ENCODE measurements at regions not wholly inside any gene's neighbourhood (a gene's known extent, or its start where the extent isn't known, plus 50 kb on each side); places are given as distances from the start of the nearest gene placed in this dataset.
"Not testable (repeated sequence)": the region's sequence is repeated elsewhere in the genome, so short reads cannot be mapped to it uniquely, and the experiment has no call there.

DNA sequence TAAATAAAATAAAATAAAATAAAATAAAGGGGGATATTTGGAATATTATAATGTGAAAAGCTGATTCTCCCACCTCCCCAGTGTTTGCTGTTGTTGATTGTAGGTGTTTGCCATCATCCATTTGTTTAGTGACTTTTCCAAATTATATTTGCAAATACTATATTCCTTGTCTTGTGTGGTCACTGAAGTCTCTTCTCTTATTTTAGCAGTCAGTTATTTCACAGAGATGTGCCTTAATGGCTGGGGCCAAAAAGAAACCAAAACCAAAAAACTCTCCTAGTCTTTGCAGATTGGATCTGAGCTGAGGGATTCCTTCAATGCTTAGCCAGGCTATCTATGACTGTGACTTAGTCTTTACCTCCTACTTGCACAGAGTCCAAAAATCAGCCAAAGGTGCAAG lies 70.9 kb upstream of the ZNF169 start:
- DNase-seq (ENCODE audit: low read depth, low spot score) (no peak), ATAC-seq (no peak)
- Histone ChIP-seq H3K27me3 (ENCODE audit: control insufficient read depth, insufficient read depth, low read length) (no peaks in the 10 kb centered on the region), H3K36me3 (ENCODE audit: control insufficient read depth, insufficient read depth, low read length) (no peaks in the 10 kb centered on the region), H3K9me3 (ENCODE audit: control insufficient read depth, insufficient read depth, low read depth, low read length) (no peaks in the 10 kb centered on the region; the same call in 1 of the 2 replicates), H3K27ac (ENCODE audit: low read length) (no peak overlapping the region), H3K4me3 (ENCODE audit: low read depth in 2 of 2, low read length in 2 of 2) (no peak overlapping the region), H3K4me1 (ENCODE audit: control insufficient read depth, insufficient read depth, low read length) (no peaks in the 10 kb centered on the region)
- TF ChIP-seq, protein P1, sequence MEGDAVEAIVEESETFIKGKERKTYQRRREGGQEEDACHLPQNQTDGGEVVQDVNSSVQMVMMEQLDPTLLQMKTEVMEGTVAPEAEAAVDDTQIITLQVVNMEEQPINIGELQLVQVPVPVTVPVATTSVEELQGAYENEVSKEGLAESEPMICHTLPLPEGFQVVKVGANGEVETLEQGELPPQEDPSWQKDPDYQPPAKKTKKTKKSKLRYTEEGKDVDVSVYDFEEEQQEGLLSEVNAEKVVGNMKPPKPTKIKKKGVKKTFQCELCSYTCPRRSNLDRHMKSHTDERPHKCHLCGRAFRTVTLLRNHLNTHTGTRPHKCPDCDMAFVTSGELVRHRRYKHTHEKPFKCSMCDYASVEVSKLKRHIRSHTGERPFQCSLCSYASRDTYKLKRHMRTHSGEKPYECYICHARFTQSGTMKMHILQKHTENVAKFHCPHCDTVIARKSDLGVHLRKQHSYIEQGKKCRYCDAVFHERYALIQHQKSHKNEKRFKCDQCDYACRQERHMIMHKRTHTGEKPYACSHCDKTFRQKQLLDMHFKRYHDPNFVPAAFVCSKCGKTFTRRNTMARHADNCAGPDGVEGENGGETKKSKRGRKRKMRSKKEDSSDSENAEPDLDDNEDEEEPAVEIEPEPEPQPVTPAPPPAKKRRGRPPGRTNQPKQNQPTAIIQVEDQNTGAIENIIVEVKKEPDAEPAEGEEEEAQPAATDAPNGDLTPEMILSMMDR (IDR thresholded peaks at IDR 0.05): no peak
- TF ChIP-seq, protein P2, sequence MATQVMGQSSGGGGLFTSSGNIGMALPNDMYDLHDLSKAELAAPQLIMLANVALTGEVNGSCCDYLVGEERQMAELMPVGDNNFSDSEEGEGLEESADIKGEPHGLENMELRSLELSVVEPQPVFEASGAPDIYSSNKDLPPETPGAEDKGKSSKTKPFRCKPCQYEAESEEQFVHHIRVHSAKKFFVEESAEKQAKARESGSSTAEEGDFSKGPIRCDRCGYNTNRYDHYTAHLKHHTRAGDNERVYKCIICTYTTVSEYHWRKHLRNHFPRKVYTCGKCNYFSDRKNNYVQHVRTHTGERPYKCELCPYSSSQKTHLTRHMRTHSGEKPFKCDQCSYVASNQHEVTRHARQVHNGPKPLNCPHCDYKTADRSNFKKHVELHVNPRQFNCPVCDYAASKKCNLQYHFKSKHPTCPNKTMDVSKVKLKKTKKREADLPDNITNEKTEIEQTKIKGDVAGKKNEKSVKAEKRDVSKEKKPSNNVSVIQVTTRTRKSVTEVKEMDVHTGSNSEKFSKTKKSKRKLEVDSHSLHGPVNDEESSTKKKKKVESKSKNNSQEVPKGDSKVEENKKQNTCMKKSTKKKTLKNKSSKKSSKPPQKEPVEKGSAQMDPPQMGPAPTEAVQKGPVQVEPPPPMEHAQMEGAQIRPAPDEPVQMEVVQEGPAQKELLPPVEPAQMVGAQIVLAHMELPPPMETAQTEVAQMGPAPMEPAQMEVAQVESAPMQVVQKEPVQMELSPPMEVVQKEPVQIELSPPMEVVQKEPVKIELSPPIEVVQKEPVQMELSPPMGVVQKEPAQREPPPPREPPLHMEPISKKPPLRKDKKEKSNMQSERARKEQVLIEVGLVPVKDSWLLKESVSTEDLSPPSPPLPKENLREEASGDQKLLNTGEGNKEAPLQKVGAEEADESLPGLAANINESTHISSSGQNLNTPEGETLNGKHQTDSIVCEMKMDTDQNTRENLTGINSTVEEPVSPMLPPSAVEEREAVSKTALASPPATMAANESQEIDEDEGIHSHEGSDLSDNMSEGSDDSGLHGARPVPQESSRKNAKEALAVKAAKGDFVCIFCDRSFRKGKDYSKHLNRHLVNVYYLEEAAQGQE (IDR thresholded peaks at IDR 0.05; ENCODE audit: insufficient read depth in 1 of 2, low read depth in 2 of 2, low read length in 1 of 2): no peak
- intact Hi-C loops (cut with micrococcal nuclease; ENCODE audit: unreplicated experiment) (no loop called here), in situ Hi-C loops (cut with HindIII; ENCODE audit: low pct_unique_long_range_greater_than_20kb, low sequenced_read_pairs) (no loop called here)
- CTCF ChIA-PET: no interaction called here
- POLR2A ChIA-PET: no interaction called here
- no TSS peak for BruUV-seq (replicated peaks)

DNA sequence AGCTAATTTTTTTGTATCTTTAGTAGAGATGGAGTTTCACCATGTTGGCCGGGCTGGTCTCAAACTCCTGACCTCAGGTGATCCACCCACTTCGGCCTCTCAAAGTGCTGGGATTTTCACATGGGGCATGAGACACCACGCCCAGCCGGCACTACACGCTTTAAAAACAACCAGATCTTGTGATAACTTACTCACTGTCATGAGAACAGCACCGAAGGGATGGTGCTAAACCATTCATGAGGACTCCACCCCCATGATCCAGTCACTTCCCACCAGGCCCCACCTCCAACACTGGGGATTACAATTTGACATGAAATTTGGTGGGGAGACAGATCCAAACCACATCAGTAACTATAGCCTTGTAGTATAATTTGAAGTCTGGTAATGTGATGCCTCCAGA lies 67.4 kb upstream of the ZNF169 start:
- intact Hi-C loops (cut with micrococcal nuclease; ENCODE audit: unreplicated experiment); H3K27me3 ChIP-seq (ENCODE audit: control insufficient read depth, insufficient read depth, low read length); CTCF ChIA-PET; H3K9me3 ChIP-seq (ENCODE audit: control insufficient read depth, insufficient read depth, low read depth, low read length); POLR2A ChIA-PET; H3K4me3 ChIP-seq (ENCODE audit: low read depth in 2 of 2, low read length in 2 of 2); BruUV-seq (replicated peaks); DNase-seq (ENCODE audit: low read depth, low spot score); in situ Hi-C loops (cut with HindIII; ENCODE audit: low pct_unique_long_range_greater_than_20kb, low sequenced_read_pairs); H3K4me1 ChIP-seq (ENCODE audit: control insufficient read depth, insufficient read depth, low read length); H3K36me3 ChIP-seq (ENCODE audit: control insufficient read depth, insufficient read depth, low read length); ATAC-seq; H3K27ac ChIP-seq (ENCODE audit: low read length): not testable (repeated sequence)

DNA sequence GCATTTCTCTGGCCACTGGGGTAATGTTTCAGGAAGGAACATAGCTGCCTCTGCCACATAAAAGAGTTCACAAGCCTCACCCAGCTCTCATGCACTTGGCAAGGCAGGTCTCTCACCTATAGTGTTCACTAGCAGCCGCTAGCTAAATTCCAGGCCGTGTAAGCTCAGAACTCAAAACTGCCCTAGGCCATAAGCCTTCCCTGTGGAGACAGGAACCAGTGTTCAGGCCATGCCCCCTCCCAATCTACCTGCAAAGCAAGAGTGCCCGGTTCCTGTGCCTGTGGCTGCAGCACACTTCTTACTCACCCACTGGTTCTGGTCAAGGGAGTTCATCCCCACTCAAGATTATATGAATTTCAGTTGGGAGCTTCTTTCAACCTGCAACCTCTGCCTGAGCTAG lies 60.7 kb upstream of the ZNF169 start:
- in situ Hi-C loops (cut with HindIII; ENCODE audit: low pct_unique_long_range_greater_than_20kb, low sequenced_read_pairs) (no loop called here), intact Hi-C loops (cut with micrococcal nuclease; ENCODE audit: unreplicated experiment) (no loop called here)
- TF ChIP-seq TCF7L2 (IDR thresholded peaks at IDR 0.05; ENCODE audit: low read depth, low read length): no peak
- TF ChIP-seq, protein P1 (IDR thresholded peaks at IDR 0.05): no peak
- TF ChIP-seq POLR2AphosphoS5 (IDR thresholded peaks at IDR 0.05; ENCODE audit: low read depth, low read length): no peak
- no peak for TF ChIP-seq SIN3A (IDR thresholded peaks at IDR 0.05; ENCODE audit: borderline replicate concordance, insufficient read depth, low read depth, low read length)
- TF ChIP-seq, protein P2 (IDR thresholded peaks at IDR 0.05; ENCODE audit: insufficient read depth in 1 of 2, low read depth in 2 of 2, low read length in 1 of 2): no peak
- H3K36me3 ChIP-seq (ENCODE audit: control insufficient read depth, insufficient read depth, low read length): no peaks in the 10 kb centered on the region
- no peaks in the 10 kb centered on the region for H3K4me1 ChIP-seq (ENCODE audit: control insufficient read depth, insufficient read depth, low read length)
- CTCF ChIA-PET: no interaction called here
- H3K27ac ChIP-seq (ENCODE audit: low read length): no peak overlapping the region
- no peaks in the 10 kb centered on the region for H3K27me3 ChIP-seq (ENCODE audit: control insufficient read depth, insufficient read depth, low read length)
- H3K9me3 ChIP-seq (ENCODE audit: control insufficient read depth, insufficient read depth, low read depth, low read length): no peaks in the 10 kb centered on the region; the same call in 1 of the 2 replicates
- ATAC-seq: no peak
- no TSS peak for BruUV-seq (replicated peaks)
- no peak for DNase-seq (ENCODE audit: low read depth, low spot score)
- POLR2A ChIA-PET: no interaction called here
- no peak overlapping the region for H3K4me3 ChIP-seq (ENCODE audit: low read depth in 2 of 2, low read length in 2 of 2)
